Bone marrow (tissue), 2 donors: ENCODE measurements at regions not wholly inside any gene's neighbourhood (a gene's known extent, or its start where the extent isn't known, plus 50 kb on each side); places are given as distances from the start of the nearest gene placed in this dataset.

Experiments used
- DNase-seq, 2 donors: peaks; one replicate each; lab custom pipeline; 2025; lab: John Stamatoyannopoulos, UW

- no peak for DNase-seq
These were observed 186.1 kb upstream of the RBMS1 start for GRCh38 chr2:160679686-160680085.

GRCh38 chr2:160680294-160680693 is 186.7 kb upstream of the RBMS1 start:
- no peak for DNase-seq

GRCh38 chr2:160680974-160681373 is 187.4 kb upstream of the RBMS1 start:
- no peak for DNase-seq

GRCh38 chr2:160683206-160683605 is 189.6 kb upstream of the RBMS1 start:
- no peak for DNase-seq

GRCh38 chr2:160687629-160688028 is 194.0 kb upstream of the RBMS1 start:
- DNase-seq = no peak

GRCh38 chr2:160689441-160689840 is 195.8 kb upstream of the RBMS1 start:
- no peak for DNase-seq

GRCh38 chr2:160694221-160694620 is 200.6 kb upstream of the RBMS1 start:
- no peak for DNase-seq

- no peak for DNase-seq
These were observed 201.0 kb upstream of the RBMS1 start for GRCh38 chr2:160694631-160695030.

- no peak for DNase-seq
These were observed 201.9 kb upstream of the RBMS1 start for GRCh38 chr2:160695402-160696086.

GRCh38 chr2:160696087-160696452 is 202.5 kb upstream of the RBMS1 start:
- DNase-seq = no peak

- no peak for DNase-seq
These were observed 204.2 kb upstream of the RBMS1 start for GRCh38 chr2:160697817-160698216.

- DNase-seq = no peak
These were observed 206.6 kb upstream of the RBMS1 start for GRCh38 chr2:160700021-160700814.

- DNase-seq = no peak
These were observed 208.2 kb upstream of the RBMS1 start for GRCh38 chr2:160701822-160702221.

GRCh38 chr2:160702754-160703153 is 209.1 kb upstream of the RBMS1 start:
- DNase-seq = no peak

- peak in 1 of 2 donors; percentile 20 for DNase-seq
These were observed 210.3 kb upstream of the RBMS1 start for GRCh38 chr2:160703648-160704585.

- DNase-seq = no peak
These were observed 221.8 kb upstream of the RBMS1 start for GRCh38 chr2:160715428-160715827.

- DNase-seq = no peak
These were observed 225.5 kb upstream of the RBMS1 start for GRCh38 chr2:160719116-160719515.

GRCh38 chr2:160720098-160720497 is 226.5 kb upstream of the RBMS1 start:
- no peak for DNase-seq

GRCh38 chr2:160721089-160722040 is 227.8 kb upstream of the RBMS1 start:
- no peak for DNase-seq

- no peak for DNase-seq
These were observed 232.4 kb upstream of the RBMS1 start for GRCh38 chr2:160726046-160726445.

GRCh38 chr2:160730296-160730995 is 236.8 kb upstream of the RBMS1 start:
- no peak for DNase-seq
